ENCODE measurements at regions not wholly inside any gene's neighbourhood (a gene's known extent, or its start where the extent isn't known, plus 50 kb on each side); places are given as distances from the start of the nearest gene placed in this dataset.
"Not testable (repeated sequence)": the region's sequence is repeated elsewhere in the genome, so short reads cannot be mapped to it uniquely, and the experiment has no call there.

- in situ Hi-C loops (cut with HindIII; ENCODE audit: low pct_ligation_motif_present, low pct_unique_long_range_greater_than_20kb, low sequenced_read_pairs): no loop called here
- peak; percentile 84 for DNase-seq
These were observed 84.9 kb downstream of the TRIM27 start for GRCh38 chr6:28838634-28839442.

GRCh38 chr6:28839443-28840120 lies 84.2 kb downstream of the TRIM27 start:
- in situ Hi-C loops (cut with HindIII; ENCODE audit: low pct_ligation_motif_present, low pct_unique_long_range_greater_than_20kb, low sequenced_read_pairs): no loop called here
- DNase-seq: no peak

- in situ Hi-C loops (cut with HindIII; ENCODE audit: low pct_ligation_motif_present, low pct_unique_long_range_greater_than_20kb, low sequenced_read_pairs): no loop called here
- peak; percentile 12 for DNase-seq
These were observed 82.5 kb downstream of the TRIM27 start for GRCh38 chr6:28841290-28841689.

- DNase-seq; in situ Hi-C loops (cut with HindIII; ENCODE audit: low pct_ligation_motif_present, low pct_unique_long_range_greater_than_20kb, low sequenced_read_pairs): not testable (repeated sequence)
These were observed 75.0 kb downstream of the TRIM27 start for GRCh38 chr6:28848756-28849155.
